HG03045 (cell line): ENCODE measurements at regions not wholly inside any gene's neighbourhood (a gene's known extent, or its start where the extent isn't known, plus 50 kb on each side); places are given as distances from the start of the nearest gene placed in this dataset.
"Not testable (repeated sequence)": the region's sequence is repeated elsewhere in the genome, so short reads cannot be mapped to it uniquely, and the experiment has no call there.

Experiments
- ATAC-seq: cut with Tn5 transposase; IDR thresholded peaks from one replicate; pipeline ENCODE4 v1.9.1; 2021; ENCODE audit warnings: mild to moderate bottlenecking, moderate library complexity; ENCODE audit not compliant: unreplicated experiment

GRCh38 chr9:91019871-91020270 is 218.3 kb downstream of the SYK start:
- ATAC-seq, result not testable (repeated sequence)

DNA sequence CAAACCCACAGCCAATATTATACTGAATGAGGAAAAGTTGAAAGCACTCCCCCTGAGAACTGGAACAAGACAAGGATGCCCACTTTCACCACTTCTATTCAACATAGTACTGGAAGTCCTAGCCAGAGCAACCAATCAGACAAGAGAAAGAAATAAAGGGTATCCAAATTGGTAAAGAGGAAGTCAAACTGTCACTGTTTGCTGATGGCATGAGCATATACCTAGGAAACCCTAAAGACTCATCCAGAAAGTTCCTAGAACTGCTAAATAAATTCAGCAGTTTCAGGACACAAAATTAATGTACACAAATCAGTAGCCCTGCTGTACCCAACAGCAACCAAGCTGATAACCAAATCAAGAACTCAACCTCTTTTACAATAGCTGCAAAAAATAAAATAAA is 220.0 kb downstream of the SYK start:
- ATAC-seq, result not testable (repeated sequence)

DNA sequence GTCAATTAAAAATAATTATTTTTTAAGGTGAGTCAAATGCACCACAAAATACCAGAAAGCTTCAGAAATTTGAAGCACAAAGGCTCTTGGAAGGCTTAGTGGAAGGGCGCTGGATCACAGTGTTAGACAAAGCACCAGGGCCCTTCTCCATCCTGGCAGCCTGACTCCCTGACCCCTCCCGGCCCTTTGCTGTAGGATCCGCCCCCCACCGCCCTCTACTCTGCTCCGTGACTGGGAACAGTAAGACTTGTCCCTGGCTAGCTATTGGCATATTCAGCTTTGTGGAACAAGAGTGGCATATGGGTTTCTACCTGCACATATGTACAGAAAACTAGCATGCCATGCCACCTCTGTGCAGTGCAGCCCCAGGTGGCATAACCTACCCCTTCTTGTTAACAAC is 222.1 kb downstream of the SYK start:
- ATAC-seq, result no peak

GRCh38 chr9:91024841-91025240 is 223.2 kb downstream of the SYK start:
- no peak for ATAC-seq

- ATAC-seq, result no peak
Observed at GRCh38 chr9:91025856-91026255, 224.2 kb downstream of the SYK start.

GRCh38 chr9:91026266-91026665 is 224.6 kb downstream of the SYK start:
- ATAC-seq, result no peak

GRCh38 chr9:91027005-91027404 is 225.4 kb downstream of the SYK start:
- no peak for ATAC-seq

- ATAC-seq, result no peak
Observed at GRCh38 chr9:91028166-91028827, 226.7 kb downstream of the SYK start.

GRCh38 chr9:91029650-91030361 is 228.2 kb downstream of the SYK start:
- no peak for ATAC-seq

DNA sequence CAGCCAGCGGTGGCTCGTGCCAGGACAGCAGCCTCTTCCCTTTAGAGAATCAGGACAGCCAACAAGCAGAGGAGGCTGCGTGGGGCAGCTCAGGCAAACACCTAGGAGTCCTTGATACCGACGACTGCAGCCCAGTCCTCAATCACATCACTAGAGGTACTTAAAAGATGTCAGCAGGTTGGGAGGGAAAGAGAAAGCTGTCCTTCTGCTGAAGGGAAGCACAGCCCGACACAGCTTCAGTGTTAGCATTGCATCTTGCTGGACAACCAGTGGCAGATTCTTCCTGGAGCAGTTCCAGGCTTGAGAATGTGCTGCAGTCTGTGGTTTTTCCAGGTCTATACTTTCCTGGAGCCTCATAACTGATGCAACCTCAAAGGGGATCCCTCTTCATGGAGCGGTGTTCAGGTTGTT is 230.5 kb downstream of the SYK start:
- ATAC-seq, result no peak

GRCh38 chr9:91033270-91033669 is 231.7 kb downstream of the SYK start:
- ATAC-seq, result no peak

DNA sequence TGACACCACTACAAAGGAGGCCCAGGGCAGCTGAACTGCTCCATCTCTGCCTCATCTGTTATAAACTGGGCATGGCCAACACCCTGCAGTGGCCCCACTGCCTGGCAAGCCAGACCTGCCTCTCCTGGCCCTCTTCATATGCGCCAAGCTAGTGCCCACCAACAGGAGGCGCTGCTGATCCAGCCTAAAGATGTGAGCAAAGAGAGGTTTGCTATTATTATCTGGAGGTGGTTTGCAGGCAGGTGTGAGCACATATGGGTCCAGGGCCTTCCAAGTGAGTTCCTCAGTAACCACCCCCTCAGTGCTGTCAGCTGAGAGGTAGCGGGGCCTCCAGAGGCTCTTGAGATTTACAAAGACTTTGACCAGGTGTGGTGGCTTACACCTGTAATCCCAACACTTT is 232.2 kb downstream of the SYK start:
- ATAC-seq, result no peak

DNA sequence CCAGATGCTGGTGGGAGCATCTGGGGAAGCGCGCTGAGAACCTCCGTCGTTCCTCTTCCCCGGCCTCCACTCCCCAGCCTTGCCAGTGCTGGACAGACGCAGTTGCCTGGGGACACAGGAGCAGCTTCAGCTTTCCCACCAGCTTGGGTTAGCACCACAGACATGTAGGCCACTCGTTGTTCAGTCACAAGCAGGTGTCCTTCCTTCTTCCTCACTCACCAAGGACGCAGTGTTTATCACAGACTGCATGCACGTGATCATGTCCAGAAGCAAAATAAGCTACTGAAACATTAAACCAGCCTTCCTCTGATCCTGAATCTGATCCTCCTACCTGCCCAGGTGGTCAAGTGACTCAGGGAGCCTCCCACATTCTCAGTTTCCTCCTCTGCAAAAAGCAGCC is 232.9 kb downstream of the SYK start:
- no peak for ATAC-seq

DNA sequence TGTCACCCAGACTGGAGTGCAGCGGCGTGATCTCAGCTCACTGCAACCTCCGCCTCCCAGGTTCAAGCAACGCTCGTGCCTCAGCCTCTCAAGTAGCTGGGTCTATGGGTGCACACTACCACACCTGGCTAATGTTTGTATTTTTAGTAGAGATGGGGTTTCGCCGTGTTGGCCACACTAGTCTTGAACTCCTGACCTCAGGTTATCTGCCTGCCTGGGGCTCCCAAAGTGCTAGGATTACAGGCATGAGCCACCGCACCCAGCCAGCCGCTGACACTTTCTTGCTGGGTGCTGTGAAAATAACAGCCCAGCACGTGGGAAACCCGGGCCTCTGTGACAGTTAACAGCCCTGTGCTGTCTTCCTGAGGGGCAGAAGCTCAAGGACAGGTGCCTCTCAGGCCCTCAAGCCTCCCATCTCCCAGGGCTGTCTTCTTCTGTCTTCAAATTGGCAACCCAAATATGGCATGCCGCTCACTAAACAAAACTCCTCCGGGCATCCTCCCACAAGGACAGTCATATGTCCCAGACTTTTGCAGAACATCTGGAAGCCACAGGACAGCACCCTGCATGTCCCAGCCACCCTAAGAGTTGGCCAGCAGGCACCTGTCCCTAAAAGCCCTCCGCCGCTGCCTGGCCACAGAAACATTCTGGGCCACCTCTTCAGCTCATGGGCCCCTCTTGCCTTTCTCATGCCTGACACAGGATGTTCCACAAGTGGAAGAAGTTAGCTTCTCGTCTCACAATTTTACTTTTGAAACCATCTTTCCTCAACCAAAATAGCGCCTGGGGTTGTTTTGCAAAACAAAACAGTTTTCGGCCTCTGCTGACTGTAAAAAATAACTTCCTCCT is 233.6 kb downstream of the SYK start:
- no peak for ATAC-seq

- no peak for ATAC-seq
Observed at GRCh38 chr9:91035825-91036208, 234.2 kb downstream of the SYK start.

- ATAC-seq, result no peak
Observed at GRCh38 chr9:91036356-91036755, 234.7 kb downstream of the SYK start.

GRCh38 chr9:91036826-91037510 is 235.3 kb downstream of the SYK start:
- ATAC-seq, result no peak

DNA sequence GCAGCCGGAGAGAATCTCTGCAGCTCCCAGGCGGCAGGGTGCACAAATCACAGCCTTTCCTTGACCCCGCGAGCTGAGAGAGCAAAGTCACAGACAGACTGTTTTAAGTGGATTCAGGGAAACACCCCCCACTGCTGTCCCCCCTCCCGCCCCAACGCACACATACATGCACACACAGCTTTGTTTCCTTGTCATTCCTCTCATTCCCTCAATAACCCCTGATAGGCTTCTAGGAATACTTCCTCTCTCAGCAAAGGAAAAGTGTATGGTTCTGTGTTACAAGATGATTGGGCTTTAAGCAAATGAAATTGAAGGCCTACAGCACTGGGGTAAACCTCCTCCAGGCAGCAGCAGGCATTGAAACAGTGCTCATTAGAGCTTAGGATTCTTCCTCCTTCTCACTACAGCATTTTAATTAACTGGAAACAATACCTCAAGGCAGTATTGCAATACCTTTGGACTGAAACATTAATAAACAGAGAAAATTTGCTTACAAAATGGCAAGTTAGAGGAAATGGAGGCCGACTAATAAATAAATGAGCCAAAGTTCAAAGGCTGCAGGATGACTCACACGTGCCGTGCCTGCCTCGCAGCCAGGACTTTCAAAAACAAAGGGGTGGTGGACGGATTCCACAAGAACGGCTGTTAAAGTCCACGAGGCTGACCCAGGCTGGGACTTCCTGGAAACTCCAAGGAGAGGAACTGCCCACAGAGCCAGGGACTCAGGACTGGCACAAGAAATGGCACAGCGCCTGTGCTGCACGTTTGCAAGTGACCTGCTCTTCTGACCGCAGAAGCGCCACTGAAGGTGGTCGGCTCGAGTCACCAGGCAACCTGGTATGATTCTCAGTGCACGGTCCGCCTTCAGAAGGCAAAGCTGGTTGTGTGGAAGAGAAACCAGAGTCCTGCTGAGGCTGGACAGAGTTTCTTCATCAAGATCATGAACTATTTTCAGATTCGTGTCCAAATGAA is 236.2 kb downstream of the SYK start:
- no peak for ATAC-seq

GRCh38 chr9:91038483-91039124 is 237.0 kb downstream of the SYK start:
- no peak for ATAC-seq
